Myocyte (in vitro differentiated cells): ENCODE measurements at regions not wholly inside any gene's neighbourhood (a gene's known extent, or its start where the extent isn't known, plus 50 kb on each side); places are given as distances from the start of the nearest gene placed in this dataset.
"Not testable (repeated sequence)": the region's sequence is repeated elsewhere in the genome, so short reads cannot be mapped to it uniquely, and the experiment has no call there.

Source experiments
- DNase-seq: peaks from one replicate; pipeline ENCODE4 v3.0.0-alpha.2; 2012; ENCODE audit warnings: low read depth

DNA sequence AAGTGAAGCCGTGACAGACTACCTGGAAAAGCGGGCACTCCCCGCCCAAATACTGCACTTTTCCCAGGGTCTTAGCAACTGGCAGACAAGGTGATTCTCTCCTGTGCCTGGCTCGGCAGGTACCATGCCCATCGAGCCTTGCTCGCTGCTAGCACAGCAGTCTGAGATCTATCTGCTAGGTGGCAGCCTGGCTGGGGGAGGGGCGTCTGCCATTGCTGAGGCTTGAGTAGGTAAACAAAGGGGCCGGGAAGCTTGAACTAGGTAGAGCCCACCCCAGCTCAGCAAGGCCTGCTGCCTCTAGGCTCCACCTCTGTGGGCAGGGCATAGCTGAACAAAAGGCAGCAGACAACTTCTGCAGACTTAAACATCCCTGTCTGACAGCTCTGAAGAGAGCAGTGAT lies 406.3 kb downstream of the NDFIP2 start:
- DNase-seq = not testable (repeated sequence)

DNA sequence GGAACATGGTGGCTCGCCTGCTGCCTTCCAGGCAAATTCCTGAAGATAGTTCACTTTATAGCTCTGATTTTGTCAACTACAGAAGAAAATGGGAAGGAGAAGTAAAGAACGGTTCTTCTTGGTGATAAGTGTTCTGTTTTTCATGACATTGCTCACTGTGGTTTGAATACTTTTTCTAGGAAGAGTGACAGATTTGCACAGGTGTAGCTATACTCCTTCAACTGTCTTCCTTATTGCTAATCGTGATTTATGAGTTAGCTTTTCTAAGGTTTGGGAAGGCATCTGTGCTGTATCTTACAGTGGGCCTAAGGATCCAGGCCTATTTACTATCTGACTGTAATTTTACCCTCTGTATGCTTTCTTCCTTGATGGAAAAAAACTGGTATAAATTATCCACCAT lies 405.6 kb downstream of the NDFIP2 start:
- DNase-seq = peak; percentile 34

DNA sequence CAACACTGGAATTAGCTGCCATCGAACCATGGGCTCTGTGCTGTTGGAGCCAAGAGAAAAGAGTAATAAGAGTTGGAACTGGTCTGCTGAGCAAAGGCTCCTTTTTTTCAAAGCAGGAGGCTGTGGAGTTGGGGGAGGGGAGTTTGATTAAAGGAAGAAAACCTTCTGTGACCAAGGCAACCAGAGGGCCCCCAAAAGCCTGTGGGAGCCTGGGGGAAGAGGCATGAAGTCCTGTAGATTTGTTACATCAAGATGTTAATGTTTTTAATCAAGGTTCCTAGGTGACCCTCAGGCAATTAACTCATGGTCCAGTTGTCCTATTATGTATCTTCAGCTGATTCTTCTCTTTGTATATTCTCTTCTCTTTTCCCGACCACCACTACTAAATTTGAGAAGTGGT lies 403.9 kb downstream of the NDFIP2 start:
- no peak for DNase-seq

DNA sequence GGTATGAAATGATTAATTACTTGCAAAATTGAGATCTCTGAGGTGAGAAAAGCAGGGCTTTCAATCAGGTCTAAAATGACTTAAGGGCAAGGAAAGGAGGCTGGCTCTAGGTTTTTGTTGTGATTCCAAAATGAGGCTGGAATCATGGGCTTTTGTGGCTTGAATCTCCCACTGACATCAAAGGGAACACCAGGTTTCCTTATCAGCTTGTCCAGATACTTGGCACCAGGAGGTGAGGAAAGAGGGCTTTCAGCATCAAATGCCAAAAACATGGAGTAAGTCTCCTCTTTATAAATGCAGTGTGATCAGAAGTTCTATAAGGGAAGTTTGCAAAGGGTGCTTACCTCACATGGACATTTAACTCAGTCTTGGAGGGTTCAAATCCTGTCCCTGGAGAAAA lies 402.3 kb downstream of the NDFIP2 start:
- DNase-seq = no peak

DNA sequence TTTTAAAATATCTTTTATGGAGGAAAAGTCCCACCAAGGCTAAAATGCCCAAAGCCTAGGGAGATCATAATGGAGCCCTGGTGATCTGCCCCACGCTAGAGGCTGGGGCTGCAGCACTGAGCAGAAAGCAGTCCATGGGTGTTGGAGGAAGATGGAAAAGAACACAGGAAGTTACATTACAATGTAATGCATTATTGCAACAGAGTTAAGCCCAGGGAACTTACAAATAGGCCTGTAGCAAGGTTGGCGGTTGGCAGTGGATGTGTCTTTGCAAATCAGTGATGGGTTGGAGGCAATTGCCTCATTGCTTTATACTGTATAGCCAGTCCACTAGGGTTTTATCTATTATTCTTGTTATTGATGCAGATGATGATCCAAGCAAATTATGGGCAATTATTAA lies 399.9 kb downstream of the NDFIP2 start:
- DNase-seq = no peak

DNA sequence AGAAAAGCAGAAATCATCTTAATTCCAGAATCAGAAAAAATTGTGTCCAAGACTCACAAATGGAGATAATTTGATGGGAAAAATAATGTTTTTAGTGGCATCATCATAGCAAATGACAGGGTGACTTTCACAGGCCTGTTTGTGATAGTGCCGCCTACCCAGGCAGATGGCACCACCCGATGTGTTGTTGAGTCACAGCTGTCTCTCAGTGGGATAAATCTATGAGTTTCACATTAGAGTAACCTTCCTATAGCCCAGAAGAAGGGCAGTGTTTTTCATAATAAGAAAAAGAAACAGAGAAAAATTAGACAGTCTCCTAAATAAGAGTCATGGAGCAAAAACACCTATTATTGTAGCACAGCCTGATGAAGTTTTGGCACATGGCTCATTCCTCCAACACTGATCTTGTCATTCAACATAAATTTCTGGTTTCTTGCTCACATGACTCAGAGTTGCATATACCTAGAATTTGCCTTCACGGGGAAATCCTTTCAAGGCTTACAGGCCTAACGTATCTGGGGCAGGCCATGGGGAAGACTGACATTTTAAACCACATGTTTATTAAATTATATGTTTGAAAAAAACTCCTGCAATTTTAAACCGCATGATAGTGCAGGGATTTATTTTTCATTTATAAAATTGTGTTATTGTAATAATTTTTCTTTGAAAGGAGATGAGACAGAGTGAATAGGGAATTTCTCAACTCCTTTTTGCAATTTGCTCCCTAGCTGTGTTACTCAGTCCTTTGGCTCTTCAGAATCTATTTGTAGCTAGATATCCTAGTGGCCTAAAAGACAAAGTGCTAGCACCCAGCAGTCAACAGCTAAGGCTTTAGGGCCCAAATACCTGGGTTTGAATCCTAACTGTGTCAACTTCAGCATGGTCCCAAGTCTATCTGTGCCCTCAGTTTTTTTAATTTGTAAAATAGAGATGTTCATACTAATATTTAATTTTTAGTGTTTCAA lies 393.7 kb downstream of the NDFIP2 start:
- DNase-seq = peak; percentile 17

DNA sequence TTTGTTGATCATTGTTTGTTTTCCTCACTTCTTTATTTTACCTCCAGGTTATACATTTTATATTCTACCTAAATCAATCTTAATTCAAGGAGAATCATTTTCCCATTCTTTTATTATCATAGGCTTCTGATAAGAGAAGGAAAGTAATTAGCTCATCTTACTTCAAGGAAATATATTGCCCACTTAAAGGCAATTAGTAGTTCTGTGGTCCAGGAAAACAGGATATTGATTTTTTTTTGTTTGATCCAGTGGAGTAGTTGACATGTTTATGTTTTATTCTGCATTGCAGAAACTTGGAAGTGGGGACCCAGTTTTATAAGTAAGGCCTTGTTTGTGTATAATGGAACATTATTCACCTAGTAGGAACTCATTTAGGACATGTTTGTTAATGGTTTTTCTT lies 390.6 kb downstream of the NDFIP2 start:
- no peak for DNase-seq

DNA sequence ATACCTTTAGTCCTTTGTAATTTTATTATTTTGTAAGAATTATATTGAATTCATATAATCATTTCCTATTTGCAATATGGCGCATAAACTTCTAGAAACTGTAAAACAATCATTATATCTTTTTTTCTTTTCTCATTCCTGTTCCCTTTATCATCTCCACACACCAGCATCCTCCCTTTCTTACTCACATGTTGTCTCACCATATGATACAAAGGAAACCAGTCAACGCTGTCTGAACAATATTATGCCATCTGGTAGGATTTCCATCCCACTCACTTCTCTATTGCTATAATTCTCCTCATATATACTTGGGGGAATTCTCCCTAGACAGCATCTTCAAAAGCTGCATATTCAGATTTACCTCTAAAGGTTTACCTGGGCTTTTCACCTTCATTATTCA lies 389.8 kb downstream of the NDFIP2 start:
- DNase-seq = no peak

DNA sequence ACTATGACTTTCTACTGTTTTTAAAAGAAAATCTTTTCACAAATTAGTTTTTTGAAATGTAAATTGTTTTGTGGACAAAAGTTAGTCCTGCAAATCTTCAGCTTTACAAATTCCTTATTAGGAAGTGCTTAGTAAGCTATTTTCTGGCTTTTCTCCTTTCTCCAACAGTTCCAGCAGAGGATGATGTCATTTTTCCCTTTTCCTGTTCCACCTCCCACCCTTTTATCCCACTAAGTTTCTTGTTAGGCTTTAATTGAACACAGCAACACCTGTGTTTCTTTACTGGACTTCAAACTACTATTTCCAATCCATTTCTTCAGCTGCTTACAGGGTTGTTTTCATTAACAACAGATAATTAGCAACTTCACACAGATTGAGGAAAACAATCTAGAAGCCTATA lies 389.2 kb downstream of the NDFIP2 start:
- DNase-seq = no peak

DNA sequence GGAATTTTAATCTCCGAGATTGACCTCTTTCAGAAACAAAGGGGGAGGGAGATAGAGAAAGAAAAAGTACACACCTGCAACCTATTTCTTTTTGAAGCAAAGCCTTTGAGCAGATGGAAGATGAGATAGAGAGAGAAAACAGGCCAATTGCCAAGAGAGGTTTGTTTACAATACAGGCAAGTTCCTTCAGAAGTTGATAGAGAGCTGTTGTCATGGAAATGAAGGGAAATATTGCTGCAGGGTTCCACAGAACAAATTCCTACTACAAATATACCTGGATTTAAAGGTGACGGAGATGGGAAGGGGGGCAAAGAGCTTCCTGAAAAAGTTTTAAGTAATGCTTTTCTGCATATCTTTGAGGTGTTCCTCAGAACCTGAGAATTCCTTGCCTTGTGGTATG lies 388.4 kb downstream of the NDFIP2 start:
- no peak for DNase-seq

DNA sequence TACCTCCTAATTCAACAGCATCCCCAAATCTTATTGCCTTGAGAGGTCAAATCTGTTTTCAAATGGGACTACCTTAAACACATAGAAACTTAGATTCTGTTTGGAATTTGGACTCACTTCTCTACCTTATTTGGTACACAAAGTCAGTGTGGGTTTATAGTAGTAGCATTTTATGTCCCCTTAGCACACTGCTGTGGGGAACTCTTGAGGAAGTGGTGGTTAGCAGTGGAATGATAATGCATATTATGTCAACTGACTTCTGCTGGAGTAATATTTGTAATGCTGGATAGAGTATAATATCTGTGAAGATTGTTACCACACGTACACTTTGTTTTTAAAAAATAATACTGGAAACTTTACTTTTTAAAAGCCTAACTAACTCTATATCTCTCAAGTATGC lies 386.3 kb downstream of the NDFIP2 start:
- DNase-seq = no peak

DNA sequence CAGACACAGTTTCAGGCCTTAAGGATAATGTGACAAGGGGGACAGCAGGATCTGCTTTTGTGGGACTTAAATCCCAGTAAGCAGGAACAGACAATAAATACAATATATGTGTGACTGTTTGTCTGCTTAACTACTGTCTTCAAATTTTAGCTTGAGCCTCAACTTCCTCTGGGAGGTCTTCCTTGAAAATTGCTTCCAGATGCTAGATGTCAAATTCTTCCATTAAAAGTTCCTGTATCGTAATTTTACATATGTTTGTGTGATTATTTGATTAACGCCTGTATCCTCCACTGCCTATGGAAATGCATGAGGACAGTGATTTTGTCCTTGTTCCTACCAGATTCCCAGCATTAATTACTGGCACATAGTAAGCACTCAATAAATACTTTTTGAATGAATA lies 385.5 kb downstream of the NDFIP2 start:
- no peak for DNase-seq

DNA sequence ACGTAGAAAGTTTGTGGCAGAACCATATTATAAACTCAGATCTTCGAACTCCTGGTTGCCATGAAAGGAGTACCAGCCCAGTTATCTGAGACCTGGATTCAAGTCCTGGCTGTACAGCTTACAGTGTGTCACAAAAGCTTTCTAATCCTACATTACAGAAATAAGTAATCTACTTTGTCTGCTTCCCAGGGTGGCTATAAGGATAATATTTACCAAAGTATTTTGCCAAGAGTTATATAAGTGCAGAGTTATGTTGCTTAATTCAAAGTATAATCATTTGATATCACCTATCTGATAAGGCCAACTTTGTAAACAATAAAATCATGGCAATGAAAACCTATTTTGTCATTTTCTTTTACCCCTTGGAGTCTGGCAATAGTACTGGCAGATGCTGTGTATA lies 381.6 kb downstream of the NDFIP2 start:
- DNase-seq = no peak

DNA sequence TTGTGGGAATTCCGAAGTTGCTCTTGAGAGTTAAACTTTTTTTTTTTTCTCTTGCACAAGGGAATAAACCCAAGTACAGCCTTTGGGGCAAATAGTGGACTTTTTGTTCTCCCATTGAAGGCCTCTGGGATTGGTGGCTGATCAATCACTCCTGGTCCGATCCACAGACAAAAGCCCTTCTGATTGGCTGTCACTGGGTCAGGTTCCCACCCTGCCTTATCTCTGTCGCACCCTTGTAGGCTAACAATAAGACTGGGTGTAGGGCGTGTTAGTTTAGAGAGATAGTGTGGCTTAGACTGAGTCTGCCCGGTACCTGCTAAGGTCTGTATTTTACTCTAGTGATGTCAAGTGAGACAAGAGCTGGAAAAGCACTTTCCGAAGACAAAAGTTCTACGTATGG lies 380.8 kb downstream of the NDFIP2 start:
- no peak for DNase-seq

DNA sequence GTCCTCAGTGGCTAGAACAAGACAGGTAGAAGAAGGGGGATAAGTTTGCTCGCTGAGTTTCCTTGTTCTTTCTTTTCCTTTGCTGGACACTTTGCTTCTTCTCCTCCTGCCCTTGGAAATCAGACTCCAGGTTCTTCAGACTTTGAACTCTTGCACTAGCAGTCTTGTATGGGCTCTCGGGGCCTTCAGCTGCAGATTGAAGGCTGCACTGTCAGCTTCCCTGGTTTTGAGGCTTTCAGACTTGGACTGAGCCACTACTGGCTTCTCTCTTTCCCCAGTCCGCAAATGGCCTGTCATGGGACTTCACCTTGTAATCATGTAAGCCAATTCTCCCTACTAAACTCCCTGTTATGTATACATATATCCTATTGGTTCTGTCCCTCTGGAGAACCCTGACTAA lies 379.8 kb downstream of the NDFIP2 start:
- DNase-seq = no peak

DNA sequence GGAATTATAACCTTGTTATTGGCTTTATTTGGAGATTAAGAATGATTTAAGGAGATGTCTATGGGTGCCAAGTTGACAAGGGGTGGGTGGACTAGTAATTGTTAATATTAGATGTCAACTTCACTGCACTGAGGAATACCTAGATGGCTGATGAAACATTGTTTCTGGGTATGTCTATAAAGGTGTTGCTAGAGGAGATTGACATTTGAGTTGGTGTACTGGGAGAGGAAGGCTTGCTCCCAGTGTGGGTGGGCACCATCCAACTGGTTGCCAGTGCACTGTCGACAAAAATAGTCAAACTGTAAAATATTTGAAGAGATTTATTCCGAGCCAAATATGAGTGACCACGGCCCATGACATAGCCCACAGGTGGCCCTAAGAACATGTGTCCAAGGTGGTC lies 378.8 kb downstream of the NDFIP2 start:
- no peak for DNase-seq

DNA sequence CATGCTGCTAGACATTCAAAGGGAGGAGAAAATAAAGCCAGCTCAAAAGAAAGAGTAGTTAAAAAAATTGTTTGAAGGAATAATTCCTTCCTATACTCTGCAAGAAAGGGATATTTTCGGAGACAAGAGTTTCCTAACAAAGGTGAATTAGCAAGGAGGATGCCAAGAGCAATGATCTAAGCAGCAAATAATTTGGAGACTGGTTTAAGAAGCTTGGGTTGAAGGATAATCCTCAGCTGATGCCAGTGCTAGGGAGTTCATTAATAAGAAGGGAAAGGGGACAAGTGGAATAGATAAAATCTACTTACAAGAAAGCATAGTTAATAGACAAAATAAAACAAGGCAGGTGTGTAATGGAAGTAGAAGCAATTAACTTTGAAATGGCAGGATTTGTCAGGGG lies 372.3 kb downstream of the NDFIP2 start:
- DNase-seq = no peak

DNA sequence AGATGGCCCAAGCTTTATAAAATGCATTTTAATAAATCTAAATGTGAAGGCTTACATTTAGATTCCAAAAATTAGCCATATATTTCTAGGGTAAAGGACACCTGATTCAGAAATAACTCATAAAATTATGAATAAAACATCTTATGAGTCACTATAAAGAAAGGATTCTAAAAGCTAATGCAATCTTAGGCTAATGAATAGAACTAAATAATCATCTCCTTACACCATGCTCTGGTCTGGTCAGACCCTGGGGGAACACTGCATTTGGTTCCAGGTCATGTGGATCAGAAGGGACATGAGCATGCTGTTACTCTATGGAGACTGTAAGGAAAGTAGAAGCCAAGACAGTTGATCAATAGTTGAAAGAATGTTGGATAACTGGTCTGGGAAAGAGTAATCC lies 370.4 kb downstream of the NDFIP2 start:
- no peak for DNase-seq

DNA sequence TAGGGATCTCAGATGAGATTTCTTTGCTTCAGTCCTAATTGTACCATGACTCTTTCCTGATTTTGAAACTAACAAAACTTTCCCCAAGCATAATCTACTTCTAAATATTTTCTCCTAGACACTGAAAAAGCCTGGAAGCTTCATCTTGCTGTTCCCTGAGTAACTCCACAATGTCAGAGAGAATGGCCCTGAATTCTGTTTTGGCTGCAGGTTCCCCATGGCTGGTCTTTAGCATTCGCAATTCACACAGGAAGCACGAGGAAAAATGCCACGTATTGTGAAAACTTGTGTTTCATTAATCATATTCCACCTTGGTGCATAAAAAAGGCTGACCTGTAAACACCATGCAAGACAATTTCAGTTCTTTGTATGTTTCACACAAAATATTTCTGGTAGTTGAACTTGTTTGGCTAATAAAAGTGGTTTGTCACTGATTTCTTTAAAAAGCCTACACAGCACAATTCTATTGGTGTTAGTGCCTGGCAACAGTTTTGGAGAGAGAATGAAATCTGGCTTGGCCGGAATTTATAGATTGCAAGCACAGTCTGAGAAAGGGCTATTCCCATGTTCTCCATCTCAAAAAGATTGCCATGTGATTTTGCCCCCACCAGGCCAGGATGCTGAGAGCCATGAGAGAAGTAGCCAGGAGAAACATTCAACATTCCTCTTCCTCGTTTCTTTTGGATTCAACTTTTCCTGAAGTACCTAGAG lies 367.1 kb downstream of the NDFIP2 start:
- no peak for DNase-seq

DNA sequence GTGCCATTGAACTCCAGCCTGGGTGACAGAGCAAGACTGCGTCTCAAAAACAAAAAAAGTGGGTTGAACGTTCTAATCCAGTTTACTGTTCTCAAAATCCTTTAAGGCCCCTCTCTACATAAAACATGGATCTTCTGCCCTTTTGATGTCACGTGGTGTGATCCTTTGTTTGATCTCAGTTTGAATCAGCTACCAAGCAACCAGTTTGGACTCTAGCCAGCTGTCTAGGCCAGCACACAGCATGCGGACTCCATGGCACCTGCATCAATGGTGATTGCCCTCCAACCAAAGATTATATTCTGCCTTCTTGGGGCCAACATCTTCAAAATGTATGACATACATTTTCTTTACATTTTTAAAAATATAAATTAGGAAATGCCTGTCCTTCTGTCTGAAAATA lies 365.4 kb downstream of the NDFIP2 start:
- DNase-seq = no peak

DNA sequence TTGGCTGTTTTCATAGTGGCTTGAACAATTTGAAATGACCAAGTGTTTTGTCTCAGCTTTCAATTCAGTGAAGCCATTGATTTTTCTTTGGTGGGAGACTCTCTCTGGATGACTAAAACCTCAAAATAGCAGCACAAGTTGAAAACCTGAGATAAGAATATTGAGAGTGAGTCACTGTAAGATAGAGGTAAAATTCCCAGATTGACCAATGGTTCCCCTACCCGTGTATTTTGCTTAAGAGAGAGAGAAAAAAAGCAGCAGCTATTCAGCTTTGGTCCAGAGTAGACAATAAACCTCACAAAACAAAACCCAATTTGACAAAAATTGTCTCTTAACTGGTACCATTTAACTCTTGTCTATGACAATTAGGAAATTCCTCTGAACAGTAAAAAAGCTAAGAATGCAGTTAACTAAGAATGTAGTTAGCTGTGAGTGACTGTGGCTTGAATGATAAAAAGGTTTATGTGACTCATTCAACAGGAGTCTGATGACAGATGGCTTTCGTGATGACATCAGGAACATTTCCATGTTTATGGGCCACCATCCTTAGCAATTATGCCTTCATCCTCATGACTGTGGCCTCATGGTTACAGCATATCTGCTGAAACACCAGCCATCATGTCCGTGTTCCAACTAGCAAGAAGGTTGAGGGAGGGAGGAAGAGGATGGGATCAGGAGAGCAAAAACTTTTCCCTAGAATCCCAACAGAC lies 356.9 kb downstream of the NDFIP2 start:
- peak; percentile 71 for DNase-seq

DNA sequence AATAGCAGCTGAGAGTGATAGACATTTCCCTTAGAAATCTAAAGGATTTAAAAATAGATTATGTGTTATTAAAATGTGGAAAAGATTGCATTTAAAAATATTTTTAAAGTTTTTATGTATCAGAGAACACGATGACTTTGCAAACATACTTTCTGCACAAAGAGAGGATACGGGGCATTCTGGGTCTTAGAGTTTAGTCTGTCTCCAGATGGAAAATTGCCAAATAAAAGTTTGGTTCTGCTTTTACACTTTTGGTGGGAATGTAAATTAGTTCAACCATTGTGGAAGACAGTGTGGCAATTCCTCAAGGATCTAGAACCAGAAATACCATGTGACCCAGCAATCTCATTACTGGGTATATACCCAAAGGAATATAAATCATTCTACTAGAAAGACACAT lies 355.2 kb downstream of the NDFIP2 start:
- not testable (repeated sequence) for DNase-seq
